Sigmoid colon (tissue), 6 donors: ENCODE measurements at regions not wholly inside any gene's neighbourhood (a gene's known extent, or its start where the extent isn't known, plus 50 kb on each side); places are given as distances from the start of the nearest gene placed in this dataset.

Source experiments
- DNase-seq: peaks from one replicate; pipeline ENCODE4 v3.0.0-alpha.2; 2019
- H3K27ac ChIP-seq, 4 donors: fragments of 200-600 bp; sonication (generic); one replicate each; pipeline ENCODE4 v1.5.1; 2016 to 2019; ENCODE audit warnings: mild to moderate bottlenecking in 1 of 4
- H3K27me3 ChIP-seq, 3 donors: fragments of 200-600 bp; sonication (generic); one replicate each; pipeline ENCODE4 v1.5.1; 2019; ENCODE audit warnings: mild to moderate bottlenecking in 1 of 3
- H3K36me3 ChIP-seq, 4 donors: fragments of 200-600 bp; sonication (generic); one replicate each; pipeline ENCODE4 v1.5.1; 2016 to 2019
- H3K4me1 ChIP-seq, 4 donors: fragments of 200-600 bp; sonication (generic); one replicate each; pipeline ENCODE4 v1.5.1; 2017 to 2019
- H3K4me3 ChIP-seq, 4 donors: fragments of 200-600 bp; sonication (generic); one replicate each; pipeline ENCODE4 v1.5.1; 2017 to 2019; ENCODE audit warnings: mild to moderate bottlenecking in 2 of 4, moderate library complexity in 1 of 4
- H3K9me3 ChIP-seq, 4 donors: fragments of 200-600 bp in 3 of 4; sonication (generic) in 3 of 4; one replicate each; pipeline versions ENCODE4 v1.5.1 to v1.6.1; 2013 to 2019
- EP300 ChIP-seq, 4 donors: sonication (generic); formaldehyde crosslinking; IDR thresholded peaks; one replicate each; pipeline ENCODE4 v1.6.1; 2017; ENCODE audit warnings: antibody characterized with exemption in 4 of 4
- POLR2A ChIP-seq, 2 donors: fragments of 450-650 bp; IDR thresholded peaks; one replicate each; pipeline ENCODE4 v1.6.1; 2016; ENCODE audit warnings: antibody characterized with exemption in 2 of 2, mild to moderate bottlenecking in 2 of 2, moderate library complexity in 2 of 2
- POLR2AphosphoS5 ChIP-seq, 4 donors: sonication (generic); formaldehyde crosslinking; IDR thresholded peaks; one replicate each; pipeline ENCODE4 v1.6.1; 2017; ENCODE audit warnings: antibody characterized with exemption in 4 of 4
- WGBS, 2 donors: extraction: QIAGEN DNeasy Blood & Tissue Kit; methylation state at CpG; one replicate each; pipeline ENCODE4 v1.1.7; 2013; 5-methylcytosine and 5-hydroxymethylcytosine counted together
- intact Hi-C: fragments of 100-400 bp; cut with DNase I; formaldehyde crosslinking; loops from one replicate; pipeline ENCODE4 v1.15.1; 2023
- TF ChIP-seq, protein P1 (sequence below), 4 experiments: fragments of 450-650 bp in 3 of 4; fragments of 200-600 bp in 1 of 4; IDR thresholded peaks; one replicate each; pipeline ENCODE4 v1.5.1; 2016 to 2019; ENCODE audit warnings: antibody characterized with exemption in 4 of 4, mild to moderate bottlenecking in 3 of 4, moderate library complexity in 2 of 4
- donor health status: healthy with polysubstance abuse.
- donor health status: healthy.

DNA sequence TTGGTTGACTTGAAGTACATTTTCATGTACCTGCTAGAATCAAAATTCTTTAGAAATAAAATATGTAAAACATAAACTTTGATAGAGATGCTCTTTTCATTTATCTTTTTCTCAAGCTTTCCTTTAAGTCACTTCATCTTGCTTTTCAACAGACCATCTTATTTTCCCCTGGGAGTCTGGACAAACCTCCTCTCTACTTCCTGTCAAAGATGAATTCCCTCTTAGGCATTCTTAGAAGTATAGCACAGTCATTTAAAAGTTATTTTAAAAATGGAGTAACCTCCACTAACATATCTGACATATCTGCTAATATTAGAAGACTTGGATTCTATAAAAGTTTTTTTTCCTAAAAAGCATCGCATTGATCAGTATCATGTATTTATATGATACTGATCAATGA, 84.8 kb upstream of the PAX6 start:
- intact Hi-C loops, result no loop called here
- no peaks in the 10 kb centered on the region for H3K27me3 ChIP-seq
- H3K27ac ChIP-seq, result no peak overlapping the region
- H3K4me1 ChIP-seq, result no peaks in the 10 kb centered on the region
- H3K36me3 ChIP-seq, result no peaks in the 10 kb centered on the region
- no peak overlapping the region for H3K4me3 ChIP-seq
- WGBS, 2 donors, result 94 to 95% methylated on average over 1 of the region's 1 CpG
- TF ChIP-seq POLR2AphosphoS5 (IDR thresholded peaks at IDR 0.05), result no peak
- TF ChIP-seq, protein P1, sequence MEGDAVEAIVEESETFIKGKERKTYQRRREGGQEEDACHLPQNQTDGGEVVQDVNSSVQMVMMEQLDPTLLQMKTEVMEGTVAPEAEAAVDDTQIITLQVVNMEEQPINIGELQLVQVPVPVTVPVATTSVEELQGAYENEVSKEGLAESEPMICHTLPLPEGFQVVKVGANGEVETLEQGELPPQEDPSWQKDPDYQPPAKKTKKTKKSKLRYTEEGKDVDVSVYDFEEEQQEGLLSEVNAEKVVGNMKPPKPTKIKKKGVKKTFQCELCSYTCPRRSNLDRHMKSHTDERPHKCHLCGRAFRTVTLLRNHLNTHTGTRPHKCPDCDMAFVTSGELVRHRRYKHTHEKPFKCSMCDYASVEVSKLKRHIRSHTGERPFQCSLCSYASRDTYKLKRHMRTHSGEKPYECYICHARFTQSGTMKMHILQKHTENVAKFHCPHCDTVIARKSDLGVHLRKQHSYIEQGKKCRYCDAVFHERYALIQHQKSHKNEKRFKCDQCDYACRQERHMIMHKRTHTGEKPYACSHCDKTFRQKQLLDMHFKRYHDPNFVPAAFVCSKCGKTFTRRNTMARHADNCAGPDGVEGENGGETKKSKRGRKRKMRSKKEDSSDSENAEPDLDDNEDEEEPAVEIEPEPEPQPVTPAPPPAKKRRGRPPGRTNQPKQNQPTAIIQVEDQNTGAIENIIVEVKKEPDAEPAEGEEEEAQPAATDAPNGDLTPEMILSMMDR (IDR thresholded peaks at IDR 0.05), result no peak
- TF ChIP-seq EP300 (IDR thresholded peaks at IDR 0.05), result no peak
- no peak for TF ChIP-seq POLR2A (IDR thresholded peaks at IDR 0.05)
- H3K9me3 ChIP-seq, result no peaks in the 10 kb centered on the region
- DNase-seq, result no peak

DNA sequence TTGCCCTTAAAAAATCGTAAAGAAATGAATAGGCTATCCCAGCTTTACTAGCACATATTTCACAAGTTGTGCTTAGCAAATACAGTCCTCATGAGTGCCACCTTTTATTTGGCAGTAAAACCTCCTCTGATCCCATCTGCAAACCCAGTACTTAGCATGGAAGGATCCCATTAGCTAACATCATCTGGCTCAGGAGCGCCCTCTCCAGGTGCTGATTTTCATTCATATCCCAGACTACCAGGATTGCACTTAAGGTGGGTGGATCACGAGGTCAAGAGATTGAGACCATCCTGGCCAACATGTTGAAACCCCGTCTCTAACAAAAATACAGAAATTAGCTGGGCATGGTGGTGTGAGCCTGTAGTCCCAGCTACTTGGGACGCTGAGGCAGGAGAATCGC, 76.1 kb upstream of the PAX6 start:
- H3K4me3 ChIP-seq, result no peak overlapping the region
- no peaks in the 10 kb centered on the region for H3K4me1 ChIP-seq
- intact Hi-C loops, result no loop called here
- H3K27me3 ChIP-seq, result peaks cover 0 to 17% (median 0%) of the 10 kb centered on the region in 3 donors
- no peaks in the 10 kb centered on the region for H3K36me3 ChIP-seq
- 69 to 77% methylated on average over 6 of the region's 6 CpGs for WGBS, 2 donors
- no peaks in the 10 kb centered on the region for H3K9me3 ChIP-seq
- no peak overlapping the region for H3K27ac ChIP-seq
- TF ChIP-seq POLR2A (IDR thresholded peaks at IDR 0.05) (no peak), POLR2AphosphoS5 (IDR thresholded peaks at IDR 0.05) (no peak), EP300 (IDR thresholded peaks at IDR 0.05) (no peak)
- TF ChIP-seq, protein P1 (IDR thresholded peaks at IDR 0.05), result no peak
- no peak for DNase-seq

DNA sequence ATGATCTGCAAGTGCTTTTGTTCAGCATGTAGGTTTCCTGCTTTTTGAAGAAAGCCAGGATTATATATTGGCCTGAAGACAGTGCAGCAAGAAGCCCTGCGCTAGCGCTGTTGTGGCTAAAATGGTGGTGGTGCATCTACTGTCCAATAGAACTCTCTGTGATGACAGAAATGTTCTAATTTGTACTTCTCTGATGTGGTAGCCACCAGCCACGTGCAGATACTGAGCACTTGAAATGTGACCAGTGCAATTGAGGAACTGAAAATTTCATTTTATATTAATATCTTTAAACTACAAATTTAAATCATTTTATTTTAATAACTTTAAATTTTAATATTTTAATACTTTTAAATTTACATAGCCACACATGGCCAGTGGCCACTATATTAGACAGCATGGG, 73.0 kb upstream of the PAX6 start:
- Histone ChIP-seq H3K4me3 (no peak overlapping the region), H3K4me1 (no peaks in the 10 kb centered on the region), H3K27ac (no peak overlapping the region), H3K36me3 (no peaks in the 10 kb centered on the region), H3K9me3 (no peaks in the 10 kb centered on the region), H3K27me3 (peaks cover 0 to 17% (median 0%) of the 10 kb centered on the region in 3 donors)
- WGBS, 2 donors, result 70 to 80% methylated on average over 3 of the region's 3 CpGs
- TF ChIP-seq POLR2A (IDR thresholded peaks at IDR 0.05) (no peak), POLR2AphosphoS5 (IDR thresholded peaks at IDR 0.05) (no peak), EP300 (IDR thresholded peaks at IDR 0.05) (no peak)
- TF ChIP-seq, protein P1 (IDR thresholded peaks at IDR 0.05), result no peak
- DNase-seq, result no peak
- intact Hi-C loops, result no loop called here

DNA sequence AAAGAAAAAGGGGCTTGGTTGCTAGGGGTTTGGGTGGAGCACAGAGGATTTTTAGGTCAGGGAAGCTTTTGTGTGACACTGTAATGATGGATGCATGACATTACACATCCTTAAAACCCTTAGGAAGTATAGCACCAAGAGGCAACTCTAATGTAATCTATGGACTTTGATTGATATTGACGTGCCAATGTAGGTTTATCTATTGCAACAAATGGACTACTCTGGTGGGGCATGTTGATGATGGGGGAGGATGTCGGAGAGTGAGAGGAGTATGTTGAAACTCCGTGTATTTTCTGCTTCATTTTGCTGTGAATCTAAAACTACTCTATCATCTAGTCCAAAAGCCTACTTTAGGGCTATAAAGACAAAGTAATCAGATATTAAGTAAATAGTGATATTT, 72.3 kb upstream of the PAX6 start:
- no peaks in the 10 kb centered on the region for H3K36me3 ChIP-seq
- no peak overlapping the region for H3K4me3 ChIP-seq
- WGBS, 2 donors, result 65 to 80% methylated on average over 3 of the region's 3 CpGs
- intact Hi-C loops, result no loop called here
- no peak for DNase-seq
- H3K9me3 ChIP-seq, result peaks cover 0 to 2% (median 0%) of the 10 kb centered on the region in 4 donors
- no peaks in the 10 kb centered on the region for H3K4me1 ChIP-seq
- TF ChIP-seq POLR2A (IDR thresholded peaks at IDR 0.05) (no peak), POLR2AphosphoS5 (IDR thresholded peaks at IDR 0.05) (no peak), EP300 (IDR thresholded peaks at IDR 0.05) (no peak)
- TF ChIP-seq, protein P1 (IDR thresholded peaks at IDR 0.05), result no peak
- H3K27ac ChIP-seq, result no peak overlapping the region
- H3K27me3 ChIP-seq, result peaks cover 0 to 17% (median 0%) of the 10 kb centered on the region in 3 donors

DNA sequence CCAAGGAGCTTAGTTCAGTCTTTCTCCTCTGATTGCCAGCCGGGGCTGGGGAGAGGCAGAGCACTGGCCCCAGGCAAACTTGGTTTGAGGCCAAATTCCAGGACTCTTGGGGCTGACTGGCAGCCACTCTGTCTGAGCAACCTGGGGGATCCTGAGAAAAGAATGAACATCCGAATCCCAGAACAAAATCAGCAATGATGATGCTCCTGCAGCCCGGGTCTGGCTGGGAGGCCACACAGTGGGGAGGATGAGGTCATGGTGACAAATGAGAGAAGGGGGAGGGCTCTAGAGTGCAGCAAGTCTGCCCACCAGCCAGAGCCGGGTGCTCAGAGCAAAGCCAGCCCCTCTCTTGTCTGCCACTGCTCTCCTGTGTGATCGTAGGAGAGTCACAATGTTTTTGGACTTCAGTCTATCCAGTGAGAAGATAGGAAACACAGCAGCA, 71.8 kb upstream of the PAX6 start:
- WGBS, 2 donors, result 28 to 30% methylated on average over 5 of the region's 5 CpGs
- intact Hi-C loops, result no loop called here
- TF ChIP-seq, protein P1 (IDR thresholded peaks at IDR 0.05), result no peak
- TF ChIP-seq EP300 (IDR thresholded peaks at IDR 0.05), result no peak
- TF ChIP-seq POLR2A (IDR thresholded peaks at IDR 0.05), result no peak
- no peak for TF ChIP-seq POLR2AphosphoS5 (IDR thresholded peaks at IDR 0.05)
- peaks cover 0 to 2% (median 0%) of the 10 kb centered on the region in 4 donors for H3K9me3 ChIP-seq
- no peaks in the 10 kb centered on the region for H3K36me3 ChIP-seq
- H3K4me3 ChIP-seq, result no peak overlapping the region
- peaks cover 0 to 17% (median 0%) of the 10 kb centered on the region in 3 donors for H3K27me3 ChIP-seq
- H3K4me1 ChIP-seq, result no peaks in the 10 kb centered on the region
- no peak for DNase-seq
- H3K27ac ChIP-seq, result no peak overlapping the region
